ENCODE measurements at regions not wholly inside any gene's neighbourhood (a gene's known extent, or its start where the extent isn't known, plus 50 kb on each side); places are given as distances from the start of the nearest gene placed in this dataset.
A peak's percentile ranks its signal among the peaks of the same experiment; 100 is the strongest.

DNA sequence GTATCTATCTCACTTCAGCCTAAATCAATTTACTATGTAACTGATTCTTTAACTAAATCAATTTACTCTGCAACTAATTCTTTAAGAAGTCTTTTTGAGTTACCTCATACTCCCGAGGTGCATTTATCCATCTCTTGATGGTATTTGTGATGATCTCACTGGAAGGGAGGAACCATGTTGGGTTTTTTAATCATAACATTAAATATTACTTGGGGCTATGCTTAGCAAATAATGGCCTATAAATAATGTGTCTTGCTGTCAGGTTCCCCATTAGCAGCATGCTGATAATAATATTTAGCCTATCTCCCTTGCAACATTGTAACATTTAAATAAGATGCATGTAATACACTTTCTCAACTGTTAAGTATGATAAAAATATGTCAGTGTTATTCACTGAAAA, 411.3 kb downstream of the SLITRK1 start:
- ATAC-seq (no peak), FAIRE-seq (no peak), DNase-seq (no peak)
- H3K36me3 ChIP-seq, result no peaks in the 10 kb centered on the region
- no peaks in the 10 kb centered on the region for H3K27me3 ChIP-seq
- no peaks in the 10 kb centered on the region for H3K9me3 ChIP-seq
- no peaks in the 10 kb centered on the region for H3K4me1 ChIP-seq
- TF ChIP-seq, protein P1, sequence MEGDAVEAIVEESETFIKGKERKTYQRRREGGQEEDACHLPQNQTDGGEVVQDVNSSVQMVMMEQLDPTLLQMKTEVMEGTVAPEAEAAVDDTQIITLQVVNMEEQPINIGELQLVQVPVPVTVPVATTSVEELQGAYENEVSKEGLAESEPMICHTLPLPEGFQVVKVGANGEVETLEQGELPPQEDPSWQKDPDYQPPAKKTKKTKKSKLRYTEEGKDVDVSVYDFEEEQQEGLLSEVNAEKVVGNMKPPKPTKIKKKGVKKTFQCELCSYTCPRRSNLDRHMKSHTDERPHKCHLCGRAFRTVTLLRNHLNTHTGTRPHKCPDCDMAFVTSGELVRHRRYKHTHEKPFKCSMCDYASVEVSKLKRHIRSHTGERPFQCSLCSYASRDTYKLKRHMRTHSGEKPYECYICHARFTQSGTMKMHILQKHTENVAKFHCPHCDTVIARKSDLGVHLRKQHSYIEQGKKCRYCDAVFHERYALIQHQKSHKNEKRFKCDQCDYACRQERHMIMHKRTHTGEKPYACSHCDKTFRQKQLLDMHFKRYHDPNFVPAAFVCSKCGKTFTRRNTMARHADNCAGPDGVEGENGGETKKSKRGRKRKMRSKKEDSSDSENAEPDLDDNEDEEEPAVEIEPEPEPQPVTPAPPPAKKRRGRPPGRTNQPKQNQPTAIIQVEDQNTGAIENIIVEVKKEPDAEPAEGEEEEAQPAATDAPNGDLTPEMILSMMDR (IDR thresholded peaks at IDR 0.05), result no peak
- H3K27ac ChIP-seq, result no peak overlapping the region
- no peak overlapping the region for H3K4me3 ChIP-seq
- WGBS, 2 donors, result 44 to 67% methylated on average over 1 of the region's 1 CpG
- intact Hi-C loops (cut with DNase I), result no loop called here

DNA sequence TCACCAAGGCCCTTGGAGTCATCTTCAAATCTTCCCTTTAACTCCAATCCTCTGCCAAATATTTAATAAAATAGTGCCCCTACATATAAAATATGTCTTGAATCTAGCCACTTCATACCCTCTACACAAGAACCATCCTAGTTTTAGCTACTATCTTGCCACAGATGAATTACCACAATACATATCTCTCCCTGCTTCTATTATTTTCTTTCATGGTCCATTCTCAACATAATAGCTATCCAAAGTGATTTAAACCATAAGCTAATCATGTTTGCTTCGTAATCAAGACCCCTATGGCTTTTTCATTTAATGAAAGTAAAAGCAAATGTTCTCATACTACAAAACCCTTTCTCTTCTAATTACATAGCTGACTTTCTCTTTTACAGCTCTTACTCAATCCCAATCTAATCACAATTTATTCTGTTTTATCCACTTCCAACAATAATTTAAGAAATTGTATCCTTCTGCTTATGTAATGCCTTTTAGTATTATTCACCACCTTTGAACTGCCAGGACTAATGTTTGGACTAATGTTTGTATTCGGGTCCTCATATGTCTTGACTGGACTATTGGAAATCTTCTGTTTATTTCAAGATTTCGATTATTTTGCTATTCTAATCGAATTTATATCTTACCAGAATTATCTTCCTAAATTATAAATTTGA, 412.0 kb downstream of the SLITRK1 start:
- DNase-seq, result no peak
- Histone ChIP-seq H3K27me3 (no peaks in the 10 kb centered on the region), H3K9me3 (no peaks in the 10 kb centered on the region), H3K27ac (no peak overlapping the region), H3K4me1 (no peaks in the 10 kb centered on the region), H3K36me3 (no peaks in the 10 kb centered on the region), H3K4me3 (no peak overlapping the region)
- TF ChIP-seq, protein P1 (IDR thresholded peaks at IDR 0.05), result no peak
- 57 to 71% methylated on average over 4 of the region's 4 CpGs for WGBS, 2 donors
- no peak for ATAC-seq
- FAIRE-seq, result no peak
- intact Hi-C loops (cut with DNase I), result no loop called here

DNA sequence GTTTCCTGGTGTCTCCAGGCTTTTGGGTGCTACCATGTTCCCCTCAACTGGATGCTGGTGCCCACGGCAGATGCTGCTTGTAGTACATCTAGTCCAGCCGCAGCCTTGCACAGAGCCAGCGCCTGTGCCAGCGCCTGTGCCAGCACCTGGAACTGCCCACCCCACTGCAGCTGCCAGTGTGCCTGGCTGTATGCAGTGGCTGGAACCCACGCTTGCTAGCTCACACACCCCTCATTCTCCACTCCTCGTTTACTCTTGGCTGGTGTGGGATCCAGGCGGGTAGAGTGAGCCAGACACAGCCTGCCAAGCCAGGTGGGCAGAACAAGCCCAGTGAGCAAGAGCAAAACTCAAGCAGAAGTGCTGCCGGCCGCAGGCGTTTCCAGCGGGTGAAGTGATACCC, 428.6 kb downstream of the SLITRK1 start:
- FAIRE-seq (no peak), DNase-seq (peak in 1 of 6 donors; percentile 56), ATAC-seq (no peak)
- Histone ChIP-seq H3K4me1 (no peaks in the 10 kb centered on the region), H3K9me3 (no peaks in the 10 kb centered on the region), H3K27me3 (no peaks in the 10 kb centered on the region), H3K27ac (no peak overlapping the region), H3K4me3 (no peak overlapping the region), H3K36me3 (no peaks in the 10 kb centered on the region)
- intact Hi-C loops (cut with DNase I), result no loop called here
- TF ChIP-seq, protein P1 (IDR thresholded peaks at IDR 0.05), result no peak
- WGBS, 2 donors, result 93 to 95% methylated on average over 11 of the region's 11 CpGs

DNA sequence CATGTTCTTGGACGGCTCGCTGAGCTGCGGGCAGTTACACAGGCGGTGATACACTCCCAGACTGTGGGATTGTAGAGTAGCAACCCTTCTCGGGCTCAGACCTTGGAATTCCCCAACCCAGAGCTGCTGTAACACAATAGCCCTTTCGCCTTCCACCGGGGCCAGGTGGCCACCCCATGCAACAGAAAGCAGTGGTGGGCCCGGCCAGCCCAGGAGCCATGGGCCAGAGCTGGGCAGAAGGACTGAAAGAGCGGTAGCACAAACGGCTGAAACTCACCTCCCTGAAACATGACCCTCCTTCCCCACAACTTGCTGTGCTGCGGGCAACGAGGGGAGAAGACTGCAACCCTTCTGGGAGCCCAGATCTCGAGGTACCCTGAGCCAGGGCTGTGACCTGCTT, 429.0 kb downstream of the SLITRK1 start:
- TF ChIP-seq, protein P1 (IDR thresholded peaks at IDR 0.05), result no peak
- FAIRE-seq, result no peak

DNA sequence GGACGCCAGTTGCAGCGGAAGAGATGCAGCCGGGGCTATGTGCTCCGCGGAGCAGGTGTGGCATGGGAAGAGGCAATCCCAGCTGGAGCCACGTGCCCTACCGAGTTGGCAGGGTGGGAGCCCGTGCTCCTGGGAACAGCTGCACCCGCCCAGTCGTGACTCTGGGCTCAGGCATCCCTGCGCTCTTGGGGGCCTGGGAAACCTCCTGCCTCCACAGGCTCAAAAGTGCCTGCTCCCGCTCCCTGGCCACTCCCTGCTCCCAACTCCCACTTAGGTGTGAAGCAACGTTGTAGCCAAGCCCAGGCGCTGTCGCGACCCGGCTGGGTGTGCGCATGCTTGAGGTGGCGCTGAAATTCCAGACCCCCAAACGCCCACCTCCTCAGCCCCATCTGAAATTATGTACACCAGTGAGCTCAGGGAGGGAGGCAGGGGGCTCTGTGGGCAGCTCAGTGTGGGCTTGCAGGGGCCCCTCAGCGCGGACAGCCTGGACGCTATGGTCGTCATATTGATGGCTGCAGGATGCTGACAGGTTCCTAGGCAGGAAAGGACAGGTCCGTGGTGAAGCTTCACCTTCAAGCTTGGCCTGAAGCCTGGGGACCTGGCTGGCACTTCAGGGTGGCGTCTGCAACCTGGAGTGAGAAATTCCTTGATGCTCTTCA, 429.9 kb downstream of the SLITRK1 start:
- no peak for FAIRE-seq
- Histone ChIP-seq H3K36me3 (no peaks in the 10 kb centered on the region), H3K4me3 (no peak overlapping the region), H3K27ac (no peak overlapping the region), H3K27me3 (no peaks in the 10 kb centered on the region), H3K4me1 (no peaks in the 10 kb centered on the region), H3K9me3 (no peaks in the 10 kb centered on the region)
- TF ChIP-seq, protein P1 (IDR thresholded peaks at IDR 0.05), result no peak
- no peak for ATAC-seq
- intact Hi-C loops (cut with DNase I), result no loop called here
- 90 to 95% methylated on average over 26 of the region's 26 CpGs for WGBS, 2 donors
- peak in 3 of 6 donors; percentile 17 to 50 (median 48) for DNase-seq

More for the DNA sequence above, 429.0 kb downstream of the SLITRK1 start:
- Histone ChIP-seq H3K4me1 (no peaks in the 10 kb centered on the region), H3K27ac (no peak overlapping the region), H3K36me3 (no peaks in the 10 kb centered on the region), H3K4me3 (no peak overlapping the region), H3K27me3 (no peaks in the 10 kb centered on the region), H3K9me3 (no peaks in the 10 kb centered on the region)
- ATAC-seq (no peak), DNase-seq (peak in 1 of 6 donors; percentile 40)
- intact Hi-C loops (cut with DNase I), result no loop called here
- 90 to 94% methylated on average over 13 of the region's 13 CpGs for WGBS, 2 donors

All from pancreas (tissue), 10 donors.